ENCODE measurements at regions not wholly inside any gene's neighbourhood (a gene's known extent, or its start where the extent isn't known, plus 50 kb on each side); places are given as distances from the start of the nearest gene placed in this dataset.

DNA sequence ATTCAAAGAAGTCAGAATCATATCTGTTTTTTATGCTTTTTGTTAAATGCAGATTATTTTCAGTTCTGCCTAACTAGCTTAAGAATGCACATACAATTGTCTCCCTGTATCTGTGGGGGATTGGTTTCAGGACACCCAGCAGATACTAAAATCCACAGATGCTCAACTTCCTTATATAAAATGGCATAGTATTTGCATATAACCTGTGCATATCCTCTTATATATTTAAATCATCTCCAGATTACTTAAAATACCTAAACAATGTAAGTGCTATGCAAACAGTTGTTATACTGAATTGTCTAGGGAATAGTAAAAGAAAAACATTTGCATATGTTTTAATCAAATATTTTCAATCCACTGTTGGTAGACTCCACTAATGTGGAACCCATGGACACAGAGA lies 279.4 kb downstream of the TMA16 start:
- DNase-seq, result no peak

DNA sequence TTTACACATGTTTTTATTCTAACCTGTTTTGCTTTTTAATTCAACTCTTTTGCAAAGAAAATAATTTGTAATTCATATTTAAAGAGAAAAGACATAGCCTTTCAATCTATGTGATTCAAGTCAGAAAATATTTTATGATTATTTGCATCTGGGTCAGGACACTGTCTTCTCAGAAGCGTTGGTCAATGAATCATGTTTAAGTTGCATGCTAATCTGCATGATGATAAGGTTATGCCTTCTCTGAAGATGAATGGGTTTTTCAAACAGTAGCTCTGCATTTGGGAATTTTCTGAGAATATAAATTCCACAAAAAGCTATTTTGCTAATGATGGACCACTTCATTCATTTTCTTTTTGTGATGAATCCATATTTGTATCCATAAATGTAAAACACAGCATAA lies 282.5 kb downstream of the TMA16 start:
- no peak for DNase-seq

- DNase-seq, result no peak
Observed at GRCh38 chr4:163781726-163782125, 287.2 kb downstream of the TMA16 start.

DNA sequence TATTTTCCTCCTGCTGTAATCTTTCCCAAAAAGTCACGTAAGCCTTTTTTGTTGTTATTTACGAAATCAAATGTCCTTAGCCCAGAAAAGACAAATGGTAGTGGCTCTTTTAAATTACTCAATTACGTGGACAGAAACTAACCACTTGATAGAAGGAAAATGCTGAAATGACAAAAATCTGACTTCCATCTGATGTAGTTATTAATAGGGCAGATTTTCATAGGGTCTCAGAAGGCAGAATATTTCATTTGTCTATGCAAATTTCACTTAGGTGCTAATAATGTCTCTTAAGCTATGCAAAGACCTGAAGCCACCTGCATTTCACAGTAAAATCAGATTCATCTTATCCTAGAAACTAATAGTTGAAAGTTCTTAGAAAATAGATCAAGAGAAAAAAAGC lies 295.7 kb downstream of the TMA16 start:
- DNase-seq, result no peak

DNA sequence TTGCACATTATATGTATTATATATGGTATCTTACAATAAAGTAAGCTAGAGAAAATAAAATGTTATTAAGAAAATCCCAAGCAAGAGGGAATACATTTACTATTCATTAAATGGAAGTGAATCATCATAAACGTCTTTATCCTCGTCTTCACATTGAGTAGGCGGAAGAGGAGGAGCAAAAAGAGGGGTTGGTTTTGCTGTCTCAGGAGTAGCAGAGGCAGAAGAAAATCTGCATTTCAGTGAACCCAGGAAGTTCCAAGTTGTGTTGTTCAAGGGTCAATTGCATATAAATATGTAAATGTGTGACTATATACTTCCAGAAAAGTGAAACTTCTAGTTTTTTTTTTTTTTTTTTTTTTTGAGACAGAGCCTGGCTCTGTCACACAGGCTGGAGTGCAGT lies 301.4 kb downstream of the TMA16 start:
- no peak for DNase-seq

- DNase-seq, result no peak
Observed at GRCh38 chr4:163804001-163804400, 309.5 kb downstream of the TMA16 start.

DNA sequence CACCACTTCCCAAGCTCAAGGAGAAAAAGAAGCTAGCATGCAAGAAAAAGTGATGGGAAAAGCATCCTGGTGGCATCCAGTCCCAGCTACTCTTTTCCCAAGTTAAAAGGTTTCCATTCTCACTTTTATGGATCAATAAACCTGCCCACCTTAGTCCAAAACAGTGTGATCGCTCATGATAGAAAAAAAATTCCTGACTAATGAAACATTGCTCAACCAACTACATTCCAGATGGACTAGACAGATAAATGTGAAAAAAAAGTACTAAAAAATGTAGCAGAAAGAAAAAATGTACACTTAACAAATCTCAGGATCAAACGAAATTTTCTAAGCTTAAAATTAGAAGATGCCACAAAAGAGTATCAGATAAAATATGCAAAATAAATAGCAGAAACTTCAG lies 312.2 kb downstream of the TMA16 start:
- no peak for DNase-seq

DNA sequence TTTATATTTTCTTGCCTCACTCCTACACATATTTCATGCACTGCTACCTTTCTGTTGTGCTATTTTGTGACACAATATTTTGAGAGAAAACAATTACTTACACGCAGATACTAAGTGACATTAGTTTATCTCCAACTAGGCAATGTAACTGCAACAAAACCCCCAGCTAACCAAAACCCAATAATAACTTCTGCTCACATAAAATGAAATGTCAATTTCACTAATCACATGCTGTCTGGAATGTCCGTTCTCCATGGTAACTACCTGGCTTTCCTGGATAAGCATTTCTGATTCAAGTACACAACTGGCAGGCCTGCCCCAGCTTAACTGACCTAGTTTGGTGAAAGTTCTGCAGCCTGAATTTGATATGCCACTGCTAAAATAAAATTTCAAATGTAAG lies 313.5 kb downstream of the TMA16 start:
- DNase-seq, result no peak

- DNase-seq, result no peak
Observed at GRCh38 chr4:163810755-163811154, 316.3 kb downstream of the TMA16 start.

GRCh38 chr4:163815776-163816175 lies 321.3 kb downstream of the TMA16 start:
- no peak for DNase-seq

GRCh38 chr4:163816494-163816893 lies 322.0 kb downstream of the TMA16 start:
- DNase-seq, result no peak

- DNase-seq, result no peak
Observed at GRCh38 chr4:163818673-163819072, 324.2 kb downstream of the TMA16 start.

GRCh38 chr4:163833669-163834068 lies 339.2 kb downstream of the TMA16 start:
- peak in 1 of 3 experiments; percentile 13 for DNase-seq

- no peak for DNase-seq
Observed at GRCh38 chr4:163846008-163846407, 351.5 kb downstream of the TMA16 start.

DNA sequence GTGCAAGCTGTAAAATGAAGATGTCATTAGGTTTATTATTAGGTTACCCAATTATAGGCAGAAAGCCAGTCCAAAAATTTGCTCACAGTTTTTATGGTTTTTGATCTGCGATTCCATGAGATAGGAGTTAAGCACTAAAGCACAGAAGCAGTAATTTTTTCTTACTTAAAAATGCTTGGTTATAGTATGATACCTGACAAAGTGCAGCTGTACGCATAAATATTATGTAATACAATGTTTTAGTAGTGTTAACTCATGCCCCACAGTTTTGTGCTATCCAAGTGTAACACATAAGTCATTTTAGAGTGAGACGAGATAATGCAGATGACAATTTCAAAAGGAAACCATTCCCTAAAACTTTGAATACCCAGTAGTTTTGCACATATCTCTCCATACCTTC lies 357.8 kb downstream of the TMA16 start:
- DNase-seq, result no peak

- no peak for DNase-seq
Observed at GRCh38 chr4:163857903-163858302, 363.4 kb downstream of the TMA16 start.

DNA sequence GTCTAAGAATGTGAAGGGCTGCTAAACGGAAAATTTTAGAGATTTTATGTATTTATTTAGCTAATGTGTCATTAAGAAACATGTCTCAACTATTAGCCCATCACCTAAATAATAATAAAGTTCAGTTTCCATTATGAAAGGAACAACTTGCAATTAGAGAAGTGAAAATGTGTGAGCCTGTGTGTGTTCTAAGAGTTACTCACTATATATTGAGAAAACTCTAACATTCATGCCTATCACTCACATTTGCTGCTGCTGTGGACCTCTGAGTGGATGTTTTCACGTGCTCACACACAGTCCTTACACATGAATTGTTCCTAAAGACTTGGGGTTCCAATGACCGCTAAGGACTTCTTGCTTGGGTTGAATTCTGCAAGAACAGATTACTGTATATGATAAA lies 364.0 kb downstream of the TMA16 start:
- DNase-seq, result no peak

GRCh38 chr4:163863082-163863481 lies 368.6 kb downstream of the TMA16 start:
- no peak for DNase-seq

- no peak for DNase-seq
Observed at GRCh38 chr4:163865010-163865409, 370.5 kb downstream of the TMA16 start.

GRCh38 chr4:163866728-163867315 lies 372.3 kb downstream of the TMA16 start:
- no peak for DNase-seq

DNA sequence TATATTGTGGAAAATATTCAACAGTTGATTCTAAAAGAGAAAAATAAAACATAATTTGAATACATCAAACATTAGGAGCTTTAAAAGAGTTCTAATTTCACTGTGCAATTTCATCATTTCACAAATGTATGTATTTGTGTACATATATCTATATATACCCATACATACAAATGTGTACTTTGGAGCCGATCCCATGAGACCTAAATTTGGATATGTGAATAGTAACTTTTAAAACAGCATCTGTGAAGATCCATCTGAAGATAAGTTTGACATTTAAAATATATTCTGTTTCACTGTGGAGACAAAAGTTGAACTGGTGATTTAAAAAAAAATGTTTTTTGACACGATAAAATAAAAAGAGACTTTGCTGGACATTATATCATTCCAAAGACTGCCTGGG lies 374.0 kb downstream of the TMA16 start:
- DNase-seq, result no peak

DNA sequence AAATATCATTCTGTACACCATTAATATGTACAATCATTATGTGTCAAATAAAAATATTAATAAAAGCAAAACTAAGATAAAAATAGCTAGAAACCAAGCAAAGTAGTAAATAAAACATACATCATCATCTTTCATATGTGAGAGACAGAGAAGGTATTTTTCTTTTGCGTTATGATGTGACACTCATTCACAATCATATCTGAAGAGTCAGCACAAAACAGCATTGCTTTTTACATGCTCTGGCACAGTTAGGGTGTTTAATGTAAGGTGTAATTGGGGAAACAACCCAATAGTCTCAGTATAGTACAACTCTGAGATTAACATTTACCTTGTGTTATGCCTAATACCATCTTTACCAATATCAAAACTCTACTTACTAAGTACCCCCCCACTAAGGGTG lies 376.6 kb downstream of the TMA16 start:
- DNase-seq, result no peak

DNA sequence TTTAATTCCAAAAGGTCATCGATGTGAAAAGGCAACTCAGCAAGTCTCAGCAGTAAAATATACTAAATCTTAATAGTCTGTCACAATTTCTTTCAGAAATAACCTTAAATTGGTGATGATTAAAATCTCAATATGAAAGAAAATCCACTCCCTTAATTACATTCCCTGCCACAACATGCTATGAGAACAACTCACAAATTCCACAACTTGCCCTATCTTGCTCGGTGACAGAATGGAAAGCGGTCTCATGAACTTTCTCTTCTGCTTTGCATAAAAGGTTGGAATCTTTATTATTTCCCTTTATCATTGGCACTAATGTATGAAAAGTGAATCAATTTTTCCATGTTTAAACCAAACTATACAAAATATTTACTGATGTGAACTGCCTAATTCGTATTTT lies 380.8 kb downstream of the TMA16 start:
- DNase-seq, result no peak

DNA sequence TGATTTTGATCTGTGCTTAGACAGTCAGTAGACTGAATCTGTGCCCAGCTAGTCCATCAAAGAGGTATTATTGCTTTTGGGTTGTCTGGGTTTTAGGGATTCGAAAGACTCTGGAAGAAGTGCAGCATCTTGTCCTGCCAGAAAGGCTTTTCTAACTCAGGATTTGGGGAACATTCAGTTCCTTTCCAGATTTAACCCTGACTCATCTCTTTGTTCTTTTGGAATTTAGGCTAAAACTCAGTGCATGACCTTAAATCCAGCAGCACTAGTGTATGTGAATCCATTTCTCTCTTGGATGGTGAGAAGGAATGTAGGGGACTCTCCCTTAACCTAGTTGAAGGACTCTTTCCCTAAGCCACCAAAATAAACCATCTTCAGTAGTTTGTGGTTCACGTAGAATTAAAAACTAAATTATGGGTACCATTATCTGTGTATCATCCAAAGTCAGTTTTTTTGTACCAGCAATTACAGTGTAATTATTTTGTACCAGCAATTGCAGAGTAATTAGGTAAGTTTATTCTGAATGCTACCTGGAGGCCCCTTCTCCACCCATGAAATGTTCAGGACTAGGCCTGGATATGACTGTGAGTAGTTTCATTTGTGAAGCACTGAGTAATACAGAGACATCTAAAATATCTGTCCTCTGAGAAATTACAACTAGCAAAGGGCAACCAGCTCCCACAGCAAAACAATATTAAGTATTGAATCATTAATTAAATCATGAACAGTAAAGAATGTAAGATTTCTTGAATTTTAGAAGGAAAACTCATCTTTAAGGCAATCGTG lies 384.0 kb downstream of the TMA16 start:
- DNase-seq, result no peak

DNA sequence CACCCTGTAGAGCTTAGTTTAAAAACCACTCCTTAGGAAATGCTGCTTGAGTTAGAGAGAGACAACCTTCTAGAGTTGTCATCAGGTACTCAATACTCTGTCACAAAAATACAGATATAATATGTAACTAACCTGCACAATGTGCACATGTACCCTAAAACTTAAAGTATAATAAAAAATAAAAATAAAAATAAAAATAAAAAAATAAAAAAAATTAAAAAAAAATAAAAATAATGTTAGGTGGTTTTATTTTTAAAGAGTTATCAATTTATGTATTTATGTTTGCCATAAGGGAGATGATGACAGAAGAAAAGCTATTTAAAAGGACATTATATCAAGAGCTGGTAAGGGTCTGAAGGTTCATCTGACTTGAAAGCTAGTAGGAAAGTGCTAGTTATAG lies 397.9 kb downstream of the TMA16 start:
- no peak for DNase-seq

Measured in NCI-H1417 (cell line).